Middle frontal gyrus (tissue), 1 donor: ENCODE measurements at regions not wholly inside any gene's neighbourhood (a gene's known extent, or its start where the extent isn't known, plus 50 kb on each side); places are given as distances from the start of the nearest gene placed in this dataset.

Source experiments
- DNase-seq: peaks from one replicate; pipeline ENCODE4 v3.0.0-alpha.2; 2015; ENCODE audit warnings: low spot score; ENCODE audit errors: extremely low spot score

- DNase-seq, result no peak
Observed at GRCh38 chr4:152236519-152237056, 299.3 kb downstream of the FBXW7 start.

- DNase-seq, result no peak
Observed at GRCh38 chr4:152235718-152236117, 300.2 kb downstream of the FBXW7 start.

GRCh38 chr4:152234571-152234970, 301.3 kb downstream of the FBXW7 start:
- no peak for DNase-seq

- DNase-seq, result no peak
Observed at GRCh38 chr4:152232271-152232670, 303.6 kb downstream of the FBXW7 start.

- no peak for DNase-seq
Observed at GRCh38 chr4:152229782-152230289, 306.1 kb downstream of the FBXW7 start.

DNA sequence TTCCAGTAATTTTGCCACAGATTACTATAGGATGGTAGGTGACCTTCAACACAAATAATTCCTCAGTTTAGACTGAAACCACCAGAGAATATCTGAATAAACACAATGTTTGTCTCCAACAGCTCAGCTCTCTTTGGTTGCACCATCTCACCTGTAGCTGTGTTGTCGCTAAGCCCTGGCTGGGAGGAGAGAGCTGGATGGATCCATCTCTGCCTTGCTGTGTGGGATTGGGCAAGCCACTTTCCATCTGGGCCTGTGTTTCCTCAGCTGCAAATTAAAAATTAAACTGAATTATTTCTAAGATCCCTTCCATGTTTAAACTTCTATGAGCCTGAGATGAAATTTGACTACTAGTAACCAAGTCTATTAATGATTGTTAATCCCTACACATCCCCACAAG, 310.2 kb downstream of the FBXW7 start:
- no peak for DNase-seq

- DNase-seq, result no peak
Observed at GRCh38 chr4:152224721-152225420, 311.0 kb downstream of the FBXW7 start.

DNA sequence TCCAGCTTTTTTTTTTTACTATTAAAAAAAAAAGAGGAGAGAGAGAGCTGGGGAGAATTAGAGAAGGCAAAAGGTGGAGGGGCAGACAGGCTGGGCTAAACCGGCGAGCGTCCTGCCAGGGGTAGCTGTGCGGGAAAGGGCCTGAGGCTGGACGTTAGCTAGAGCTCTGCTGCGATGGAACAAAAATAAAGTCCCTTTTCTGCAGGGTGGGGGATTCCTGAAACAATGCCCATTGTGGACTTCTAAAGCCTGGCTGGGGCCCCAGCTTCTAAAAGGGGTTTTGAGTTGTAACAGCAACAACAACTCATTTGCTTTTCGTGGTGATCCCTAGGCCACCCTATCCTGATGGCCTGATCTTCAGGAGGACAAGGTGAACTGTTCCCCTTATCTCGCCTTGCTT, 311.7 kb downstream of the FBXW7 start:
- no peak for DNase-seq

DNA sequence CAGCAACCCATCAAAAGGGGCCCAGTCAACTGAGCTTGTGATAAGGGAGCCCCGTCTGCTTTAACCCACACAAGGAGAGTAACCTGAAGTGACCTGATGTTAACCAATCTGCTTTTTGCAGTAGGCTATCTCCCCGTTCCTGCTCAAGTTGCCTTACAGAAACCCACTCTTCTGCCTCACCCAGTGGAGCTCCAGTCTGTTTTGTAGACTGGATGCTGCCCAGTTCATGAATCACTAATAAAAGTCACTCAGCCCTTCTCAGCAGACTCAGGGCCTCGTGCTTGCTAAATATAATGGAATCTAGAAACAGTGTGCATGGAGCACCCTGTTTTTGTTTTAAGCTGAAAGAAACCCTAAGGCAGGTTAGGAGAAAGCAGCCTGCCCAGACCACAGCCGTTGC, 312.3 kb downstream of the FBXW7 start:
- DNase-seq, result no peak

GRCh38 chr4:152221816-152222516, 313.9 kb downstream of the FBXW7 start:
- no peak for DNase-seq

GRCh38 chr4:152220201-152220666, 315.7 kb downstream of the FBXW7 start:
- no peak for DNase-seq

- no peak for DNase-seq
Observed at GRCh38 chr4:152218576-152218975, 317.3 kb downstream of the FBXW7 start.

GRCh38 chr4:152217896-152218295, 318.0 kb downstream of the FBXW7 start:
- no peak for DNase-seq

DNA sequence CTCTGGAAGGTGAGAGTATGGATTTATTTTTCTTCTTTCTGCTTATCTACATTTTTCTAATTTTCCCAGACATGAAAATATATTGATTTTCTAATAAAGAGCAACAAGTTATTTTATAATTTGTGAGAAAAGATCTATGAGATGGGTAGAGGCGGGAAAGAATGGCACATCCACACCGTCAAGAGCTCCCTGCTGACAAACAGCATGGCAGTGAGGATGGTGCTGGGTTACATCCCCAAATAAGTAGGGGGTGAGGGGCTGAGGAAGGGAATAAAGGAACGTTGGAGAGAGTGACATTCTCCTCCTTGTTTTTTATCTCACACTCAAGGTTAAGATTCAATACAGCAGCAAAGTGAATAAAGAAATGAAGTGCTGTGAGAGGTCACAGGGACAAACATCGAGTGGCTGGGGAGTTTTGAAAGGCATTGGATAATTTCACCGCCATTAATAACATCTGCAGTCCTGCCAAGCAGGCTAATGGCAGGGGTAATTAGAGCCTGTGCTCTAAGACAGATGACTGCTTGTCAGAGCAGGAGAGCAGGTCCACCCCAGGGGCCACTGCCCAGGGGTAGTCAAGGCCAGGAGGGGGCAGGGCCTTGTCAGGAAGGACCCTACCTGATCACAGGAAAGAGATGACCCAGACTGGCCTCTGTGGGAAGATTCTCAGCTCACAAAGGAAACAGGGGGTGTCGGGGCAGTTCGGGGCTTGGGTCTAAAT, 323.8 kb downstream of the FBXW7 start:
- DNase-seq, result no peak

DNA sequence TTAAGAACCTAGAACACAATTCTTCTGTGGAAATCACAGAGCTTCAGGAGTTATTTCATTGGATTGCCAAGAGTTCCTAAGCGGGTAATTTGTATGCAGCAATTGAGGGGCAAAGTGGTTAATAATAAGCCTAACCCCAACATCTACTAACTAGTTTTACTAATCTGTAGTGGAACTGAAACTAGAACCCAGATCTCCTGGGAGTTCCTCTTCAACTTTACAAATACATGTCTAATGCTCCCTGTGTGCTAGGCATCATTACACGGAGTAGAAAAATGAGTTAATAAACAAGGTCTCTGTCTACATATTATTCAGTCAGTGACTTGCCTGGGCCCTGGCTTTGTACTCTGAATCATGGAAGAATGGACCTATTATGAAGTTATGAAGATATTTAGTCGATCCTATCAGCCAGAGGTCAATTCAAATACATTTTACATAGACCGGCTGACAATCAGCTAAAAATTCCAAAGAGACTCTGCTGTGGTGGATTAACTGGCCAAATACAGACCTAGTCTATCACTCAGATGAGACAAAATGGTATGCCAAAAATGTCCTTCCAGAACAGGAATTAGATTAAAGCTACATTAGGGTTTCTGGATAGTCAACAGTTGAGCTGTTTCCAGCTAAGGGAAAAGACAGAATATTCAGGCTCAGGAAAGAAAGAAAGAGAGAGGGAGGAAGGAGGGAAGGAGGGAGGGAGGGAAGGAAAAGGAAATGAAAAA, 326.0 kb downstream of the FBXW7 start:
- DNase-seq, result no peak

GRCh38 chr4:152207378-152207720, 328.5 kb downstream of the FBXW7 start:
- DNase-seq, result no peak

GRCh38 chr4:152206646-152207377, 329.1 kb downstream of the FBXW7 start:
- no peak for DNase-seq

- DNase-seq, result no peak
Observed at GRCh38 chr4:152206185-152206584, 329.7 kb downstream of the FBXW7 start.

DNA sequence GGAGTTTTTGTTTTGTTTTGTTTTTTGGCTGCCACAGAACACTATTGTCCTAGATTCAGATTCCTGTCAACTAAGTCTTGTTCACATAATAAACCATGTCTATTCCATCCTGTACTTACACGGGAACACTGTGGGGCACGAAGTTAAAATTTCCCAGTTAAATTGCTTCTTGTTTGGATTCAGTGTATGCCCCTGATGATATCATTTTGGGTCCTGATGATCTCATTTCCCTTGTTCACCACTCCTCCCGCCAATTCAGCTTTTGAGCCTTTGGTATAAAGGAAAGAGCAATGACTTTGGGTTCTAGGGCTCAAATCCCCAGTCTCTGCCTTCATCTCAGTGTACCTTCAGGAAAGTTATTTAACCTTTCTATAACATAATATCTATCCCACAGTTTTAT, 333.5 kb downstream of the FBXW7 start:
- DNase-seq, result no peak

DNA sequence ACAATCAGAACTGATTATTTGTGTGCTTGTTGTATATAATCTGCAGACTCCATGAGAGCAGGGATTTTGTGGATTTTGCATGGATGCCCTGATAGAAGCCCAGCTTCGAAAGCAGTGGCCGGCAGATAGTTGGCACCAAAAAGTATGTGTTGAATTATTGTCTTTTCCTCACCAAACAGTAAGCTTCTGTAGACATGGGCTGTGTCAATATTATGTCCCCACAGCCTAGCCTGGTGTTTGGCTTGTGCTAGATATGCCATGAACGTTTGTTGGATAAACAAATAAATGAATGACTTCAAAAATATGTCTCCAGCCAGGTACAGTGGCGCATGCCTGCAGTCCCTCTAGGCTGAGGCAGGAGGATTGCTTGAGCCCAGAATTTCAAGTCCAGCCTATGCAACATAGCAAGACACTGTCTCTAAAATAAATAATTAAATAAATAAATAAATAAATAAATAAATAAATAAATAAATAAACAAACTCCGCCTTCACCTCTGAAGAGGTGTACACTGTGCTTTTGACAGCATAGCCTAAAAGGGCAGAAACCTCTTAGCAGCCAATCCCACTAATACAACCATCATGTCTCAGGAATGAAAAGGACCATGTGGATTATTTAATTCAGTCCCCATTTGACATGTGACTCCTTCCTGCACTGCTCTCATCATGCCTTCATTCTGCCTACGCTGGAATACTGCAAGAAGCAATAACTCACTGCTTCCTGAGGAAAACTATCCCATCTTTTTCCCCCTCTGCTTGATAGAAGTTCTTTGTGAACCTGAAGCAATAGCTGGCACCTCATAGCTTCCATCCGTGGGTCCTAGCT, 335.2 kb downstream of the FBXW7 start:
- DNase-seq, result no peak
